HTR-8/SVneo (cell line): ENCODE measurements at regions not wholly inside any gene's neighbourhood (a gene's known extent, or its start where the extent isn't known, plus 50 kb on each side); places are given as distances from the start of the nearest gene placed in this dataset.
"Not testable (repeated sequence)": the region's sequence is repeated elsewhere in the genome, so short reads cannot be mapped to it uniquely, and the experiment has no call there.

Experiments
- DNase-seq: peaks from one replicate; pipeline ENCODE4 v3.0.0; 2011; ENCODE audit warnings: low spot score, mixed read lengths; ENCODE audit not compliant: insufficient read length
- FAIRE-seq: peaks from 2 replicates; lab custom pipeline; 2011; peaks lifted over from hg19 to GRCh38; lab: Jason Lieb, UNC

GRCh38 chr2:76697439-76697838 lies 824.7 kb downstream of the LRRTM4 start:
- not testable (repeated sequence) for FAIRE-seq, DNase-seq

- DNase-seq: no peak
- FAIRE-seq: no peak
These were observed 829.3 kb downstream of the LRRTM4 start for GRCh38 chr2:76692908-76693307.

GRCh38 chr2:76688732-76689131 lies 833.4 kb downstream of the LRRTM4 start:
- FAIRE-seq (no peak), DNase-seq (no peak)

- FAIRE-seq (no peak), DNase-seq (no peak)
These were observed 834.3 kb downstream of the LRRTM4 start for GRCh38 chr2:76687923-76688322.

GRCh38 chr2:76684756-76685155 lies 837.4 kb downstream of the LRRTM4 start:
- FAIRE-seq (no peak), DNase-seq (no peak)

GRCh38 chr2:76679025-76679396 lies 843.2 kb downstream of the LRRTM4 start:
- DNase-seq (no peak), FAIRE-seq (no peak)

- DNase-seq: no peak
- no peak for FAIRE-seq
These were observed 843.7 kb downstream of the LRRTM4 start for GRCh38 chr2:76678383-76679024.

GRCh38 chr2:76675212-76675611 lies 847.0 kb downstream of the LRRTM4 start:
- DNase-seq: no peak
- FAIRE-seq: no peak

- DNase-seq (no peak), FAIRE-seq (no peak)
These were observed 849.4 kb downstream of the LRRTM4 start for GRCh38 chr2:76672798-76673197.

GRCh38 chr2:76669966-76670465 lies 852.2 kb downstream of the LRRTM4 start:
- FAIRE-seq (no peak), DNase-seq (no peak)

- DNase-seq (no peak), FAIRE-seq (no peak)
These were observed 853.9 kb downstream of the LRRTM4 start for GRCh38 chr2:76668279-76668678.

GRCh38 chr2:76667821-76668271 lies 854.3 kb downstream of the LRRTM4 start:
- no peak for FAIRE-seq
- DNase-seq: no peak

- FAIRE-seq: no peak
- DNase-seq: no peak
These were observed 880.0 kb downstream of the LRRTM4 start for GRCh38 chr2:76642129-76642528.

GRCh38 chr2:76641506-76641905 lies 880.7 kb downstream of the LRRTM4 start:
- DNase-seq (no peak), FAIRE-seq (no peak)

GRCh38 chr2:76640905-76641304 lies 881.3 kb downstream of the LRRTM4 start:
- FAIRE-seq: no peak
- no peak for DNase-seq

- no peak for DNase-seq
- FAIRE-seq: no peak
These were observed 883.0 kb downstream of the LRRTM4 start for GRCh38 chr2:76639171-76639680.

- no peak for DNase-seq
- no peak for FAIRE-seq
These were observed 888.8 kb downstream of the LRRTM4 start for GRCh38 chr2:76633276-76633921.

- FAIRE-seq: no peak
- DNase-seq: no peak
These were observed 897.1 kb downstream of the LRRTM4 start for GRCh38 chr2:76625101-76625500.

- FAIRE-seq: no peak
- DNase-seq: no peak
These were observed 902.6 kb upstream of the GCFC2 start for GRCh38 chr2:76613330-76613729.

- DNase-seq (no peak), FAIRE-seq (no peak)
These were observed 902.0 kb upstream of the GCFC2 start for GRCh38 chr2:76612764-76613163.

GRCh38 chr2:76610451-76610850 lies 899.7 kb upstream of the GCFC2 start:
- DNase-seq: no peak

More at GRCh38 chr2:76610451-76610850, 899.7 kb upstream of the GCFC2 start:
- FAIRE-seq: no peak
